ENCODE measurements at regions not wholly inside any gene's neighbourhood (a gene's known extent, or its start where the extent isn't known, plus 50 kb on each side); places are given as distances from the start of the nearest gene placed in this dataset.

DNA sequence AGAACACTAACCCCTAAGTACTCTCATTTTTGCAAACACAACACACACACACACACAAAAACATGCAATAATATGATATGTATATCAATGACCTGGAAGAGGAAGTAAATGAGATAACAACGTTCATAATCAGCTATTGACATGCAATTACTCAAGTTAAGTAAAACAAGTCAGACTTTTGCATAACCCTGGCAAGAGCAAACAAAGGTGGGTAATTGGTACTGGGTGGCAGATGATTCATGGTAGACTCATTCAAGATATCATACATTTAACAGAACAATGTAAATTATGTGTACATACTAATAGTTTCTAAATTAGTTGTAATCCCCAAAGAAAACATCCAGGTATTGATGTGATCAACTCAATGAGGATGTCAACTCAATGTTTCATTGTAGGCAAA, 508.8 kb downstream of the DACH1 start:
- TF ChIP-seq, protein P1, sequence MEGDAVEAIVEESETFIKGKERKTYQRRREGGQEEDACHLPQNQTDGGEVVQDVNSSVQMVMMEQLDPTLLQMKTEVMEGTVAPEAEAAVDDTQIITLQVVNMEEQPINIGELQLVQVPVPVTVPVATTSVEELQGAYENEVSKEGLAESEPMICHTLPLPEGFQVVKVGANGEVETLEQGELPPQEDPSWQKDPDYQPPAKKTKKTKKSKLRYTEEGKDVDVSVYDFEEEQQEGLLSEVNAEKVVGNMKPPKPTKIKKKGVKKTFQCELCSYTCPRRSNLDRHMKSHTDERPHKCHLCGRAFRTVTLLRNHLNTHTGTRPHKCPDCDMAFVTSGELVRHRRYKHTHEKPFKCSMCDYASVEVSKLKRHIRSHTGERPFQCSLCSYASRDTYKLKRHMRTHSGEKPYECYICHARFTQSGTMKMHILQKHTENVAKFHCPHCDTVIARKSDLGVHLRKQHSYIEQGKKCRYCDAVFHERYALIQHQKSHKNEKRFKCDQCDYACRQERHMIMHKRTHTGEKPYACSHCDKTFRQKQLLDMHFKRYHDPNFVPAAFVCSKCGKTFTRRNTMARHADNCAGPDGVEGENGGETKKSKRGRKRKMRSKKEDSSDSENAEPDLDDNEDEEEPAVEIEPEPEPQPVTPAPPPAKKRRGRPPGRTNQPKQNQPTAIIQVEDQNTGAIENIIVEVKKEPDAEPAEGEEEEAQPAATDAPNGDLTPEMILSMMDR (conservative IDR thresholded peaks at IDR 0.05; ENCODE audit: low read depth, low read length) = no peak
- no peak for TF ChIP-seq EZH2 (IDR thresholded peaks at IDR 0.05; ENCODE audit: low read length, unreplicated experiment)
